GM23338 (cell line): ENCODE measurements at regions not wholly inside any gene's neighbourhood (a gene's known extent, or its start where the extent isn't known, plus 50 kb on each side); places are given as distances from the start of the nearest gene placed in this dataset.

Source experiments
- ATAC-seq: fragments of 200-7000 bp; cut with Tn5 transposase; 3 replicates; pipeline ENCODE4 v1.9.1; 2020
- DNase-seq: peaks from one replicate; pipeline ENCODE4 v3.0.0-alpha.2; 2015; ENCODE audit warnings: low spot score
- H2AFZ ChIP-seq: fragments of 200-600 bp; sonication (generic); 2 replicates; pipeline ENCODE4 v1.8.0; 2016; ENCODE audit warnings: antibody characterized with exemption, mild to moderate bottlenecking, moderate library complexity
- H3F3A ChIP-seq: fragments of 200-600 bp; sonication (generic); replicated peaks from 2 replicates; pipeline ENCODE4 v1.8.0; 2017; ENCODE audit warnings: antibody characterized with exemption, mixed run types, low read depth
- H3K27ac ChIP-seq: fragments of 200-600 bp; sonication (generic); 2 replicates; pipeline ENCODE4 v1.6.1; 2016; ENCODE audit warnings: low read depth
- H3K27me3 ChIP-seq: fragments of 200-600 bp; sonication (generic); 2 replicates; pipeline ENCODE4 v1.8.0; 2016; ENCODE audit warnings: mild to moderate bottlenecking, mixed run types, moderate library complexity; ENCODE audit not compliant: insufficient read depth
- H3K36me3 ChIP-seq: fragments of 200-600 bp; sonication (generic); 2 replicates; pipeline ENCODE4 v1.8.0; 2016; ENCODE audit warnings: mild to moderate bottlenecking; ENCODE audit not compliant: insufficient read depth
- H3K4me1 ChIP-seq: fragments of 200-600 bp; sonication (generic); 2 replicates; pipeline ENCODE4 v1.8.0; 2016; ENCODE audit warnings: mild to moderate bottlenecking, moderate library complexity; ENCODE audit not compliant: insufficient read depth
- H3K4me2 ChIP-seq: fragments of 200-600 bp; sonication (generic); 2 replicates; pipeline ENCODE4 v1.7.1; 2017; ENCODE audit warnings: mixed run types
- H3K4me3 ChIP-seq: fragments of 200-600 bp; sonication (generic); 2 replicates; pipeline ENCODE4 v1.6.1; 2016; ENCODE audit warnings: mixed run types
- H3K79me2 ChIP-seq: fragments of 200-600 bp; sonication (generic); replicated peaks from 2 replicates; pipeline ENCODE4 v1.8.0; 2017; ENCODE audit warnings: mild to moderate bottlenecking; ENCODE audit not compliant: insufficient read depth
- H3K9me2 ChIP-seq: fragments of 200-600 bp; sonication (generic); 2 replicates; pipeline ENCODE4 v1.8.0; 2017; ENCODE audit not compliant: insufficient read depth
- H4K20me1 ChIP-seq: fragments of 200-600 bp; sonication (generic); replicated peaks from 2 replicates; pipeline ENCODE4 v1.8.0; 2017; ENCODE audit warnings: mild to moderate bottlenecking; ENCODE audit not compliant: insufficient read depth
- H3K27ac Mint-ChIP-seq: 2 replicates; pipeline ENCODE4 v1.8.0; 2020; ENCODE audit warnings: inconsistent platforms, mild to moderate bottlenecking, moderate library complexity, mixed read lengths
- H3K27me3 Mint-ChIP-seq: 3 replicates; pipeline ENCODE4 v1.8.0; 2022; ENCODE audit warnings: low read depth, mild to moderate bottlenecking, moderate library complexity, mixed read lengths, inconsistent platforms; ENCODE audit not compliant: insufficient read depth, poor library complexity
- H3K36me3 Mint-ChIP-seq: 3 replicates; pipeline ENCODE4 v1.8.0; 2021; ENCODE audit warnings: low read depth, mild to moderate bottlenecking, inconsistent platforms, moderate library complexity, mixed read lengths
- H3K4me1 Mint-ChIP-seq: 3 replicates; pipeline ENCODE4 v1.8.0; 2020; ENCODE audit warnings: mild to moderate bottlenecking, inconsistent platforms, mixed read lengths
- H3K4me3 Mint-ChIP-seq: 3 replicates; pipeline ENCODE4 v1.8.0; 2021; ENCODE audit warnings: moderate library complexity, mild to moderate bottlenecking, inconsistent platforms, mixed read lengths
- H3K9me3 Mint-ChIP-seq: 3 replicates; pipeline ENCODE4 v1.8.0; 2020; ENCODE audit warnings: moderate library complexity, mild to moderate bottlenecking, inconsistent platforms, mixed read lengths
- CREB1 ChIP-seq: fragments of 250-450 bp; sonication (Bioruptor Pico); IDR thresholded peaks from 2 replicates; pipeline ENCODE4 v1.5.0; 2020; ENCODE audit warnings: low read depth, mild to moderate bottlenecking, moderate library complexity
- CTCF ChIP-seq, 2 experiments: fragments of 200-600 bp in 1 of 2; sonication (generic) in 1 of 2; conservative IDR thresholded peaks; 2 replicates each; pipeline versions ENCODE4 v1.5.1 to v1.6.1; 2016 to 2017; ENCODE audit warnings: antibody characterized with exemption in 2 of 2, low read depth in 2 of 2, mild to moderate bottlenecking in 2 of 2, moderate library complexity in 1 of 2
- ETS1 ChIP-seq: IDR thresholded peaks from 2 replicates; pipeline ENCODE4 v1.6.1; 2016; ENCODE audit warnings: antibody characterized with exemption
- EZH2 ChIP-seq: fragments of 200-600 bp; sonication (generic); IDR thresholded peaks from one replicate; pipeline ENCODE4 v1.8.0; 2017; ENCODE audit warnings: antibody characterized with exemption, mild to moderate bottlenecking, low read depth; ENCODE audit not compliant: unreplicated experiment
- EZH2phosphoT487 ChIP-seq: fragments of 200-600 bp; sonication (generic); IDR thresholded peaks from one replicate; pipeline ENCODE4 v1.8.1; 2018; ENCODE audit warnings: antibody characterized with exemption; ENCODE audit not compliant: unreplicated experiment
- JUNB ChIP-seq: IDR thresholded peaks from one replicate; pipeline ENCODE4 v1.6.1; 2016; ENCODE audit warnings: antibody characterized with exemption; ENCODE audit not compliant: unreplicated experiment
- NANOG ChIP-seq: IDR thresholded peaks from 2 replicates; pipeline ENCODE4 v1.6.1; 2016; ENCODE audit warnings: antibody characterized with exemption, borderline replicate concordance
- POLR2AphosphoS5 ChIP-seq: IDR thresholded peaks from 2 replicates; pipeline ENCODE4 v1.6.1; 2016; ENCODE audit warnings: antibody characterized with exemption, low read depth
- REST ChIP-seq: IDR thresholded peaks from one replicate; pipeline ENCODE4 v1.6.1; 2018; ENCODE audit warnings: antibody characterized with exemption; ENCODE audit not compliant: unreplicated experiment
- STAT1 ChIP-seq: IDR thresholded peaks from one replicate; pipeline ENCODE4 v1.6.1; 2016; ENCODE audit warnings: antibody characterized with exemption; ENCODE audit not compliant: unreplicated experiment
- ZNF114 ChIP-seq: fragments of 250-450 bp; sonication (Bioruptor Pico); IDR thresholded peaks from 2 replicates; pipeline ENCODE4 v1.5.0; 2020; ENCODE audit warnings: mild to moderate bottlenecking, moderate library complexity
- ZNF331 ChIP-seq: fragments of 250-450 bp; sonication (Bioruptor Pico); IDR thresholded peaks from 2 replicates; pipeline ENCODE4 v1.5.0; 2020; ENCODE audit warnings: low read depth, mild to moderate bottlenecking, moderate library complexity
- ZNF462 ChIP-seq: fragments of 250-450 bp; sonication (Bioruptor Pico); IDR thresholded peaks from 2 replicates; pipeline ENCODE4 v1.5.0; 2020; ENCODE audit warnings: mild to moderate bottlenecking, moderate library complexity

- Histone ChIP-seq H3K9me2 (peaks cover 12% of the 10 kb centered on the region; the same call in 1 of the 2 replicates), H3K4me2 (no peak overlapping the region), H3K4me3 (no peak overlapping the region), H3K27ac (no peak overlapping the region), H3K79me2 (no peaks in the 10 kb centered on the region), H3K4me1 (no peaks in the 10 kb centered on the region), H4K20me1 (no peaks in the 10 kb centered on the region), H3K36me3 (no peaks in the 10 kb centered on the region), H3F3A (no peaks in the 10 kb centered on the region), H3K27me3 (no peaks in the 10 kb centered on the region), H2AFZ (no peak overlapping the region)
- Mint-ChIP-seq H3K36me3 (no peaks in the 10 kb centered on the region), H3K4me1 (peaks cover 3% of the 10 kb centered on the region; the same call in 1 of the 3 replicates), H3K27ac (no peak overlapping the region), H3K9me3 (peaks cover 5% of the 10 kb centered on the region; the same call in 2 of the 3 replicates), H3K27me3 (no peaks in the 10 kb centered on the region), H3K4me3 (no peak overlapping the region)
- ATAC-seq = no peak
- TF ChIP-seq CTCF (conservative IDR thresholded peaks at IDR 0.05; ENCODE audit: low read depth in 2 of 2) = no peak
- no peak for TF ChIP-seq ETS1
- no peak for TF ChIP-seq EZH2phosphoT487
- no peak for TF ChIP-seq ZNF331
- no peak for TF ChIP-seq STAT1
- TF ChIP-seq CREB1 = no peak
- TF ChIP-seq ZNF114 (CRISPR knock-in tag) = no peak
- no peak for TF ChIP-seq REST
- no peak for TF ChIP-seq EZH2
- no peak for TF ChIP-seq POLR2AphosphoS5
- TF ChIP-seq NANOG = no peak
- no peak for TF ChIP-seq JUNB
- TF ChIP-seq ZNF462 (CRISPR knock-in tag) = no peak
- no peak for DNase-seq
Observed at GRCh38 chr6:40015530-40015929, 81.3 kb upstream of the MOCS1 start.
